H9 (cell line): ENCODE measurements at regions not wholly inside any gene's neighbourhood (a gene's known extent, or its start where the extent isn't known, plus 50 kb on each side); places are given as distances from the start of the nearest gene placed in this dataset.
"Not testable (repeated sequence)": the region's sequence is repeated elsewhere in the genome, so short reads cannot be mapped to it uniquely, and the experiment has no call there.

Experiments used
- DNase-seq: peaks from one replicate; pipeline ENCODE4 v3.0.0-alpha.2; 2017
- H2AFZ ChIP-seq: one replicate; pipeline ENCODE4 v1.6.1; 2013; ENCODE audit warnings: mild to moderate bottlenecking, low read length, control low read depth, moderate library complexity
- H2AK5ac ChIP-seq: 2 replicates; pipeline ENCODE4 v1.6.1; 2013; ENCODE audit warnings: low read length, control low read depth, mixed read lengths; ENCODE audit not compliant: insufficient read length
- H2BK120ac ChIP-seq: one replicate; pipeline ENCODE4 v1.6.1; 2013; ENCODE audit warnings: low read depth, mild to moderate bottlenecking, low read length, control low read depth, inconsistent platforms; ENCODE audit not compliant: poor library complexity, severe bottlenecking
- H2BK12ac ChIP-seq: 2 replicates; pipeline ENCODE4 v1.6.1; 2013; ENCODE audit warnings: low read length, control low read depth, mixed read lengths, low read depth; ENCODE audit not compliant: insufficient read length
- H2BK15ac ChIP-seq: 2 replicates; pipeline ENCODE4 v1.6.1; 2013; ENCODE audit warnings: low read depth, low read length, control low read depth
- H2BK20ac ChIP-seq: one replicate; pipeline ENCODE4 v1.6.1; 2013; ENCODE audit warnings: low read depth, mild to moderate bottlenecking, low read length, control low read depth, inconsistent platforms; ENCODE audit not compliant: poor library complexity, severe bottlenecking
- H2BK5ac ChIP-seq: 2 replicates; pipeline ENCODE4 v1.6.1; 2013; ENCODE audit warnings: low read length, control low read depth, mixed read lengths; ENCODE audit not compliant: insufficient read length
- H3K14ac ChIP-seq: 2 replicates; pipeline ENCODE4 v1.6.1; 2013; ENCODE audit warnings: low read length, control low read depth; ENCODE audit not compliant: insufficient read depth
- H3K18ac ChIP-seq: 2 replicates; pipeline ENCODE4 v1.6.1; 2013; ENCODE audit warnings: low read depth, mild to moderate bottlenecking, mixed read lengths, low read length, control low read depth; ENCODE audit not compliant: insufficient read length
- H3K23ac ChIP-seq: 2 replicates; pipeline ENCODE4 v1.6.1; 2013; ENCODE audit warnings: low read length, control low read depth, mixed read lengths, low read depth; ENCODE audit not compliant: insufficient read length
- H3K23me2 ChIP-seq: 2 replicates; pipeline ENCODE4 v1.6.1; 2013; ENCODE audit warnings: low read depth, mild to moderate bottlenecking, mixed read lengths, low read length, control low read depth; ENCODE audit not compliant: insufficient read length, poor library complexity, severe bottlenecking
- H3K27ac ChIP-seq: 2 replicates; pipeline ENCODE4 v1.5.1; 2013; ENCODE audit warnings: low read length, control low read depth, mixed read lengths, low read depth; ENCODE audit not compliant: insufficient read length
- H3K27me3 ChIP-seq: 2 replicates; pipeline ENCODE4 v1.6.1; 2013; ENCODE audit warnings: low read length, control low read depth, inconsistent platforms; ENCODE audit not compliant: insufficient read depth
- H3K4ac ChIP-seq: 2 replicates; pipeline ENCODE4 v1.6.1; 2013; ENCODE audit warnings: low read depth, mild to moderate bottlenecking, control low read depth, inconsistent platforms, low read length, moderate library complexity
- H3K4me1 ChIP-seq: 2 replicates; pipeline ENCODE4 v1.6.1; 2013; ENCODE audit warnings: low read length, control low read depth, inconsistent platforms; ENCODE audit not compliant: insufficient read depth
- H3K4me2 ChIP-seq: 2 replicates; pipeline ENCODE4 v1.6.1; 2013; ENCODE audit warnings: low read length, control low read depth, mixed read lengths; ENCODE audit not compliant: insufficient read length, insufficient read depth
- H3K56ac ChIP-seq: 2 replicates; pipeline ENCODE4 v1.6.1; 2013; ENCODE audit warnings: low read depth, mild to moderate bottlenecking, mixed read lengths, low read length, control low read depth; ENCODE audit not compliant: insufficient read length
- H3K79me1 ChIP-seq: 2 replicates; pipeline ENCODE4 v1.6.1; 2013; ENCODE audit warnings: low read depth, mild to moderate bottlenecking, moderate library complexity, low read length, control low read depth, inconsistent platforms; ENCODE audit not compliant: insufficient read depth, poor library complexity, severe bottlenecking
- H3K79me2 ChIP-seq: 2 replicates; pipeline ENCODE4 v1.6.1; 2013; ENCODE audit warnings: low read length, control low read depth, inconsistent platforms; ENCODE audit not compliant: insufficient read depth
- H3K9ac ChIP-seq: 2 replicates; pipeline ENCODE4 v1.6.1; 2013; ENCODE audit warnings: low read length, control low read depth, mixed read lengths; ENCODE audit not compliant: insufficient read length; ENCODE audit errors: extremely low read depth
- H3K9me3 ChIP-seq: one replicate; pipeline ENCODE4 v1.6.1; 2013; ENCODE audit warnings: low read depth, low read length, inconsistent platforms; ENCODE audit not compliant: control insufficient read depth
- H3T11ph ChIP-seq: one replicate; pipeline ENCODE4 v1.6.1; 2013; ENCODE audit warnings: mild to moderate bottlenecking, low read length, control low read depth, inconsistent platforms
- H4K20me1 ChIP-seq: one replicate; pipeline ENCODE4 v1.6.1; 2013; ENCODE audit not compliant: control insufficient read depth, insufficient read length, insufficient read depth
- H4K5ac ChIP-seq: 2 replicates; pipeline ENCODE4 v1.6.1; 2013; ENCODE audit warnings: low read depth, mild to moderate bottlenecking, mixed read lengths, low read length, control low read depth; ENCODE audit not compliant: insufficient read length
- H4K8ac ChIP-seq: replicated peaks from 2 replicates; pipeline ENCODE4 v1.6.1; 2013; ENCODE audit warnings: low read length, control low read depth, mixed read lengths, low read depth; ENCODE audit not compliant: insufficient read length
- H4K91ac ChIP-seq: 2 replicates; pipeline ENCODE4 v1.6.1; 2013; ENCODE audit warnings: low read depth, mild to moderate bottlenecking, moderate library complexity, mixed read lengths, low read length, control low read depth; ENCODE audit not compliant: insufficient read length
- H3K27ac Mint-ChIP-seq, 3 experiments: 2 replicates in 2 of 3; 3 replicates in 1 of 3; pipeline ENCODE4 v1.8.0; 2020 to 2021; ENCODE audit warnings: mixed read lengths in 3 of 3, mild to moderate bottlenecking in 1 of 3, moderate library complexity in 1 of 3
- H3K27me3 Mint-ChIP-seq: 2 replicates; pipeline ENCODE4 v1.8.0; 2021; ENCODE audit warnings: low read depth, mild to moderate bottlenecking, moderate library complexity, mixed read lengths
- H3K36me3 Mint-ChIP-seq, 3 experiments: 2 replicates in 2 of 3; 3 replicates in 1 of 3; pipeline ENCODE4 v1.8.0; 2020 to 2021; ENCODE audit warnings: low read depth in 3 of 3, mixed read lengths in 3 of 3; ENCODE audit not compliant: insufficient read depth in 1 of 3
- H3K4me1 Mint-ChIP-seq, 2 experiments: 2 replicates each; pipeline ENCODE4 v1.8.0; 2020; ENCODE audit warnings: mixed read lengths in 2 of 2
- H3K4me3 Mint-ChIP-seq, 2 experiments: 2 replicates in 1 of 2; 3 replicates in 1 of 2; pipeline ENCODE4 v1.8.0; 2020 to 2021; ENCODE audit warnings: mild to moderate bottlenecking in 2 of 2, mixed read lengths in 2 of 2, moderate library complexity in 1 of 2
- H3K9me3 Mint-ChIP-seq, 2 experiments: 2 replicates in 1 of 2; 3 replicates in 1 of 2; pipeline ENCODE4 v1.8.0; 2020; ENCODE audit warnings: mild to moderate bottlenecking in 2 of 2, mixed read lengths in 2 of 2, moderate library complexity in 1 of 2
- WGBS: extraction: QIAGEN DNeasy Blood & Tissue Kit; methylation state at CpG from one replicate; pipeline ENCODE4 v1.1.7; 2013; ENCODE audit warnings: missing lambda C conversion rate, low lambda C conversion rate, mixed read lengths; ENCODE audit not compliant: insufficient read length; ENCODE audit errors: extremely low coverage; 5-methylcytosine and 5-hydroxymethylcytosine counted together
- TF ChIP-seq, protein P1 (sequence below): fragments of 200-600 bp; sonication (generic); conservative IDR thresholded peaks from 3 replicates; pipeline ENCODE4 v1.8.0; 2021; ENCODE audit warnings: antibody characterized with exemption, mild to moderate bottlenecking

- H2AK5ac ChIP-seq, DNase-seq, H3K27ac ChIP-seq, H3K4me3 Mint-ChIP-seq, H4K5ac ChIP-seq, H3K36me3 Mint-ChIP-seq, H3K18ac ChIP-seq, H3K79me2 ChIP-seq, H2BK120ac ChIP-seq, H3K4me1 Mint-ChIP-seq, H4K8ac ChIP-seq, H4K20me1 ChIP-seq, H3K4me2 ChIP-seq, H2BK15ac ChIP-seq, H3K9ac ChIP-seq, H3K27me3 Mint-ChIP-seq, H2AFZ ChIP-seq, H3T11ph ChIP-seq, H3K23ac ChIP-seq, H2BK20ac ChIP-seq, H2BK5ac ChIP-seq, H3K14ac ChIP-seq, H3K79me1 ChIP-seq, H4K91ac ChIP-seq, H3K27me3 ChIP-seq, H2BK12ac ChIP-seq, H3K4ac ChIP-seq, H3K27ac Mint-ChIP-seq, H3K56ac ChIP-seq, H3K23me2 ChIP-seq, H3K9me3 ChIP-seq, H3K4me1 ChIP-seq: not testable (repeated sequence)
- WGBS: no CpG with 5 or more reads among the region's 5 CpGs
- TF ChIP-seq, protein P1, sequence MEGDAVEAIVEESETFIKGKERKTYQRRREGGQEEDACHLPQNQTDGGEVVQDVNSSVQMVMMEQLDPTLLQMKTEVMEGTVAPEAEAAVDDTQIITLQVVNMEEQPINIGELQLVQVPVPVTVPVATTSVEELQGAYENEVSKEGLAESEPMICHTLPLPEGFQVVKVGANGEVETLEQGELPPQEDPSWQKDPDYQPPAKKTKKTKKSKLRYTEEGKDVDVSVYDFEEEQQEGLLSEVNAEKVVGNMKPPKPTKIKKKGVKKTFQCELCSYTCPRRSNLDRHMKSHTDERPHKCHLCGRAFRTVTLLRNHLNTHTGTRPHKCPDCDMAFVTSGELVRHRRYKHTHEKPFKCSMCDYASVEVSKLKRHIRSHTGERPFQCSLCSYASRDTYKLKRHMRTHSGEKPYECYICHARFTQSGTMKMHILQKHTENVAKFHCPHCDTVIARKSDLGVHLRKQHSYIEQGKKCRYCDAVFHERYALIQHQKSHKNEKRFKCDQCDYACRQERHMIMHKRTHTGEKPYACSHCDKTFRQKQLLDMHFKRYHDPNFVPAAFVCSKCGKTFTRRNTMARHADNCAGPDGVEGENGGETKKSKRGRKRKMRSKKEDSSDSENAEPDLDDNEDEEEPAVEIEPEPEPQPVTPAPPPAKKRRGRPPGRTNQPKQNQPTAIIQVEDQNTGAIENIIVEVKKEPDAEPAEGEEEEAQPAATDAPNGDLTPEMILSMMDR: 0 out of 3 replicates have a peak, but pooled peaks have one; percentile 19
- peaks cover 7 to 22% of the 10 kb centered on the region in 2 experiments; a peak in 4 of 5 replicates for H3K9me3 Mint-ChIP-seq
Measured at GRCh38 chr21:23548924-23549323, 2058.4 kb downstream of the MRPL39 start.
